Left kidney (tissue), 1 donor: ENCODE measurements at regions not wholly inside any gene's neighbourhood (a gene's known extent, or its start where the extent isn't known, plus 50 kb on each side); places are given as distances from the start of the nearest gene placed in this dataset.

Experiments
- DNase-seq: peaks from one replicate; pipeline ENCODE4 v3.0.0-alpha.2; 2013

DNA sequence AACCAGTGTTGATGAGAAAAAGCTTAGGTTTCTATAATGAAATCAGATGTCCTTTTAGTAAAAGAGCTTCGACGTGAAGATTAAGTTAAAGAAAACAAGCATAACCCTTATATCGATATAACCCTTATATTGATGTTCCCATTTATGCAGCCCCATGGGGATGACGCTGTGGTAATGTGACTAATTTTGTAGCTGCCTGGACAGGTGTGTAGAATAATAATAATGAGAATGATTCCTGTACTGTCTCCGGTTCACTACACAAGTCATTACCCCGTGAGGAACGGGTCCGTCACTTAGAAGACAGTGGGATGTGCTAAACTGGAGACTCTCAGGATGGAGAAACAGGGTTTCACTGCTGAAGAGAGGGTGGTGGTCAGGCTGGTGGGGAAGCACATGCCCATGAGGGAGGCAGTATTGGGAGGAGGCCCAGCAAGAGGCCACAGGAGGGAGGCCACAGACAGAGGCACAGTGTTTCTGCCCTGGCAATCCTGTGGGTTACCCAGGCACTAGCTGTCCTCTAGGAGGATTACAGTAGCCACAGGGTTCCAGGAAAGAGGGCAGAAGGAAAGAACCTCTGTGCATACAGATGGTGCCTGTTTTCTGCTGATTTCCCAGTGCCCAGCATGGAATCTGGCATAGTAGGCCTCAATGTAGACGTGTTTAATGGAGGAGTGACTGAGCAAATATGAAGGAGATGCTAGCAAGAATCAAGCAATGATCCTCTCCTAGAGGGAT lies 191.1 kb upstream of the TSC22D2 start:
- no peak for DNase-seq

DNA sequence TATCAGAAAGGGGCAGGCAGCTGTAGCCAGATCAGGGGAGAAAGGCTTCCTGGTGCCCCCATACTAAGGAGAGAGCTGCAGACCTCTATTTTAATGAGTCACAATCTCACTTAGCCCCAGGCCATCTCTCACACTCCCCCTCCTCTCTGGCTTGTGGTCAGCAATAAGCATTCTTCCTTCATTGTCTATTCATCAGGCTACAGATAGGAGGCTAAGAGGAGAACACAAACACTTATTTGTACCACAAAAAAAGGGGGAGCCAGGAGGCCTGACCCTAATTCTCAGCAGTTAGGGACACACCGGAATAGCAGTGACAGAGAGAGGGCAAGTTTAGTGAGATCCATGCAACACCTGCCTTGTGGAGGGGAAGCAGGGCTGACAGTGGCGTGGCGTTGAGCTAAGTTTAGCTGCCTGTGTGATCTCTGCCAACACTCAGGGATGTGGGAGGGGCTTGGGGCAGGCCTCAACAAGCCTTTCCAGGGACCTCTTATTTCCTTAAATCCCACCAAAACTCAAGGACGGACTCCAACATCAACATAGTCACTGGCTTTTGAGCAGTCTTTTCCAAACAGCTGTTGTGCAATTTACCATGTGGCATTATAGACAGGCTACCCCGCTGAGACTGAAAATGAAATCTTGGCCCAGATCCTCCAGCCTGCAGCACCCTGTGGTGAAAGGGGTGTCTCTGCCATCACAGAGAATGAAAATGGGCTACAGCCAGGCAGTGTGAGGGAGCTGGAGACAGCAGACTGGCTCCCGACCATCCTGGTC lies 191.9 kb upstream of the TSC22D2 start:
- no peak for DNase-seq

DNA sequence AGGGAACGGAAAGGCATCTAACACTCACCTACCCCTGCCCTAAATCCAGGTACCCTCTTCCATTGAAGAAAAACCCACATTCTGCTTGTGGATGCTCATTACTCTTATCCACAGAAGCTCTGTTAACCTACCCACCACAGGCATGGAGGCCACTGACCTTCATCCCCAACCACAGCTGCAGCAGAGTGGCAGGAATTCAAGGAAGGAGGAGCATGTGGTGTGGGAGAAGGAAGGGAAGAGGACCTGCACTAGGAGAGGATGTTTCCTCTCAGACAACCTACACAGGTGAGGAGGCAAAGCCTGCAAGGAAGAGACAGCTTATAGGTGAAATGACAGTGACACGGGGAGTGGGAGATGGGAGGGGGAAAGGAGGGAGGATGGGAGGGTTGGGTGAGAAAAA lies 192.5 kb upstream of the TSC22D2 start:
- no peak for DNase-seq

- no peak for DNase-seq
Measured at GRCh38 chr3:150213577-150213976, 194.5 kb upstream of the TSC22D2 start.

DNA sequence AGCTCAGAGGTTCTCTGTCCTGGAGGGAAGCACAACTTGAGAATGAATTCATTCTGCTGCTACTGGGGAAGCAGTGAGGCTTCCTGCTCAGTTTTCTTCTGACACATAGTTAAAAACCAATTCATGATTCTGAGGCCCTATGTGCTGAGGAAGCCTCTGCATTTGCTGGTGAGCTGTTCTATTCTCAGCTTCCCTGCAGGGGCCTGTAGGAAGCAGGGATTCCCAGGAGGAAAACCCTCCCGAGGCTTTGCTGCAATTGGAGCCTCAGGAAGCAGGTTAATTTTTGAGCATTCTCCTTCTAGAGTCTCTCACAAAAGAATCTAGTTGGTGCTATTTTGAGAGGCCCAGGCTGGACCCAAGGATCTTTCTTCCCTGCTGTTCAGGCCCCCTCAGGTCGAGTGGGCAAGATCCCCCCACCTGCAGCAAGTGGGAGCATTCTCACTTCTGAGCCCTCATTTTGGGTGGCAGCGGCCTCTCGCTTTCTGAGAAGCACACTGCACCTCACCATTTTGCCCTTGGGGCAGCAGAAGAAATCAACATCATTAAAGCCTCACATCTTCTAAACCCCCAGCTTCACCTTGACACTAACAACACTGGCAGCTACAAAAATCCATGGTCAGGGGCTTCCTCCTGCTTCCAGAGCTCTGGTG lies 197.5 kb upstream of the TSC22D2 start:
- no peak for DNase-seq

- no peak for DNase-seq
Measured at GRCh38 chr3:150203273-150203672, 204.8 kb upstream of the TSC22D2 start.

DNA sequence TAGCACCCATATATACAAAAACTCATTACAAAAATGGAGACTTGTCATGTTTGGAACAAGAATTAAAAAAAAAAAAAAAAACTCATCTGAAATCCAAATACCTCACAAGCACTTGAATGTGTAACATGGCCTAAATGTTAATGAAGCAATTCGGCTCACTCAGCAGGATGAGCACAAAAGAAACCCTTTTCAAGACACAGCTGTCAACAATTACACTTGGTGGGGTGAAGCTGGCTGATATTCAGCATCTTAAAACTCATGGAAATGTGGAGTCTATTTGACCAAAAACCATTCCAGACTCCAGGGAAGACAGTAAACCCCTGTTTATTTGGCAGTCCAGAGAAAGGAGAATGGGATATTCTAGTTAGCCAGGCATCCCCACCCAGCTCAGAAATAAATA lies 205.4 kb upstream of the TSC22D2 start:
- no peak for DNase-seq

GRCh38 chr3:150194957-150195356 lies 213.1 kb upstream of the TSC22D2 start:
- DNase-seq = no peak

- no peak for DNase-seq
Measured at GRCh38 chr3:150194513-150194912, 213.6 kb upstream of the TSC22D2 start.

DNA sequence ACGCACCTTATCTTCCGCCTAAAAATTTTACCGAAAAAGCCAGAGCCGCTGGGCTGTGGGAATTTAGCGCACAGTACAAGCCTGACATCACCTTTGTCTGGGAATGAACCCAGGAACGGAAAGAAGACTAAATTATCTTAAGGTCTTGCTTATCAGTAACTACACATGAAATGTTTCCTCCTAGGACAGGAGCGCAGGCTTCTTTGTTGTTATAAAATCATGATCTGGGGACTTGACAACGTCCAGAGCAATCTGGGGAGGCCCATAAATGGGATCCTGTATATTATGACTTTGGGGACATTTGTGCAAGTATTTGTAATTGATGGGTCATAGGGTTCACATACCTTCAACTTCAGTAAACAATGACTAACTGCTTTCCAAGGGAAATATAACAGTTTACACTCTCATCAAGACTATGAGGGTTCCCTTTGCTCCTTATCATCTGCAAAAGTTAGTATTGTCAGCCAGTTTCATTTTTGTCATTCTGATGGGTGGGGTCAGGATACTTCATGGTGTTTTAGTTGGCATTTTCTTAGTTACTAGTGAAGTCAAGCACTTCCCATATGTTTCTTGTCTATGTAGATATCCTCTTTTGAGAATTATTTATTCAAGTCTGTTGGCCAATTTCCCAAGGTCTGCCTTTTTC lies 213.9 kb upstream of the PFN2 start:
- peak; percentile 29 for DNase-seq

DNA sequence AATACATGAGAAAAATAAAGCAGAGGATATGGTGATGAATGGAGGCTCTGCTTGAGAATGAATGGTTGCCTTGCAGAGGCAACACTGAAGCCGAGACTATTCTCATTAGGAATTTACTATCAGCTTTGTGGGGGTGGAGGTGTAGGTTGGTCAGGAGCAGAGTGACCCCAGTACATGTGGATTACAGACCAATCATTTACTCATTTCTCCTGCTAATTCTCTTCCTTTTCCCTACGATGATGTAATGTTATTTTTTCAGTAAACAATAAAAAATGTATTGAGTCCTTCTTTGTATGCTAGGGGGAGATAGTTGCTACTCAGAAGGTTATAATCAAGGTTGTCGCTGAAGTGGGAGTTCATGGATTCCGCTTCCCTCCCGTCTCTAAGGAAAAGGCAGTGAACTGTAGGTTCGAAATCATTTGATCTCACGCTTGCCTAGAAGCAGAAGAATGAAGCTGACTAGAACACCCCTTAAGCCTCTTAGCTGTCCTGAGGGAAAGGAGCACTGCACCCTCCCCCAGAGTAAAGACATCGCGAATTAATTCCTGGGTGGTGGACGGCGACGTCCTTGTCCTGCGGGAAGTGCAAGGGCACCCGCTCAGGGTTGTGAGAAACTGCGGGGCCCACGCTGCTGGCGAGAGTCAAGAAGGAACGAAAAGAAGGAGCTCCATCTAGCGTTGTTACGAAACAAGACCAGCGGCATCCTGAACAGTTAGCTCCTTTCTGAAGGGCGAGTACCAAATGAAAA lies 213.2 kb upstream of the PFN2 start:
- DNase-seq = peak; percentile 82

DNA sequence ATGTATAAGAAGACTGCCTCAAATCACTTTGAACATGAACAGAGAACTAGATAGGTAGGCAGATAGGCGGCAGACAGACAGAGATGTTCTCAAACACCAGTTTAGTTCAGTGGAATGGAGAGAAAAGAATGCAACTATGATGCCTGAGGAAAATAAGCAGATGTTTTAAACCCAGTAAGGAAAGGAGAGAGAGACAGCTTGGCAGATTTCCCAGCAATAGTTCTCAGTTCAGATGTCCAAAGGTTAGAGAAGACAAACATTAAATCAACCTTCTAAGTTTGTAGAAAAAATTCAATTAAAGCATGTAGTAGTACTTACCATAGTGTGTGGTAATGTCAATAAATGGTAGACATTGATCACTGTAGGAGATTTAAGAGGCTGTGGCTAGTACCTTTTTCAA lies 209.6 kb upstream of the PFN2 start:
- DNase-seq = no peak

DNA sequence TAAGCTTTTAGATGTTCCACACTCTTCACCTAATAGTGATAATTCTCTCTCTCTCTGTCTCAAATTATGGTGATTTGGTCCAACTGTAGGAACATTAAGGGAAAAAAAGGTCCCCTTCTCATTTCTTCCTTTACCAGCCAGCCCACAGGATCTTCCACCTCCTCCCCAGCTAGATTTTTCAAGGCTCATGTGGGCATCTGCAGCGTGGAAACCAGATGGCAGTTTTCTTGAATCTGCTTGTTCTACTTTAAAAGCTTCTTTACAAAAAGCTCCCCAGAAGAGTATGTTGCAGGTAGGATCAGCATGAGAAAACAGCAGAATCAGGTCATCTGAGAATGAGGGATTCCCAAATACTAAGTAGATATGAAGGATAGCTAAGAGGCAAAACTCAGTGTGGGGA lies 208.6 kb upstream of the PFN2 start:
- no peak for DNase-seq

DNA sequence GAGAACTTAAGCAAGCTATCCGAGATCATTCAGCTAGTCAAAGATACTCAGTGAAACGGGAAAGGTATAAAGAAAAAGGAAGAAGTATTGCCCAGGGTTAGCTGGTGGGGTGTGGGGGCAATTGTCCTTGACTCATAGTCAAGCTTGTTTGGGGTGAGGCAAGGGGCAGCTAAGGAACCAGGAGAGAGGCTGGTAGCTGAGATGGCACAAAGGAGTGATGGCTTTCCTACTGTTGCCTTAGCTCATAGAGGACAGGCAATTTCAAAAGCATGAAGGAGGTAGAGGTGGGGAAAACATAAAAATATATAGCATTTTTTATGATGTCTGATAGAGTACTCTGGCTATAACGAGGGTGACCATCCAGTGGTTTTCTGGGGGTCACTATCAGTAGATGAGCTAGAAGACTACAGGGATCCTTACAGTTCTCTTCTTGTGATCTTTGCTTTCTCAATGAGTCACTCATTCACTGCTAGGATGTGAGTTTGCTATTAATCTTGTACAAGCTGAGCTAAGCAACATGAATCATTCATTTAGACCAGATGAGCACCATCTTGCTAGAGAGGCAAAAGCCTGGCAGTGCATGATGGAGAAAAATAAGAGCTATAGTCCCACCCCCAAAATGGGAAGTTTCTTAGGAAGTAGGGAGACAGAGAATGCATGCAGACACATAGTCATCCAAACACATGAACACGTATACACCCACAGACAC lies 207.1 kb upstream of the PFN2 start:
- DNase-seq = no peak

DNA sequence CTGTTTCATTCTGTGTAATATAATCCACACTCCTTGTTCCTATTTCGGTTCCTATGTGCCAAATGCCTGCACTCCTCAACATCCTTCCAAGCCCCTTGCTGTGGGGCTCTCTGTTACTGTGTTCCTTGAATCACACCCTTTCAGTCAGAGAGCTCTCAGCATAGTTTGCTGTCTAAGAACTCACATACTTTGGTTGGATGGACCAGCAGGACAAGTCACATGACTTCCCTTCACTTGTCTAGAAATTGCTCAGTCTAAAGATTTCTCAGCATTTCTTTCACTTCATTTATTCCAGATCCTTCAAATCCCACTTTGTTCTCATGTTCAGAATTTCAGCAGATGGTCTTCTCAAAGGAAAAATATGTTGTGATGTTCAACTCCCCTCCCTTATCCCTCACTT lies 203.5 kb upstream of the PFN2 start:
- no peak for DNase-seq

DNA sequence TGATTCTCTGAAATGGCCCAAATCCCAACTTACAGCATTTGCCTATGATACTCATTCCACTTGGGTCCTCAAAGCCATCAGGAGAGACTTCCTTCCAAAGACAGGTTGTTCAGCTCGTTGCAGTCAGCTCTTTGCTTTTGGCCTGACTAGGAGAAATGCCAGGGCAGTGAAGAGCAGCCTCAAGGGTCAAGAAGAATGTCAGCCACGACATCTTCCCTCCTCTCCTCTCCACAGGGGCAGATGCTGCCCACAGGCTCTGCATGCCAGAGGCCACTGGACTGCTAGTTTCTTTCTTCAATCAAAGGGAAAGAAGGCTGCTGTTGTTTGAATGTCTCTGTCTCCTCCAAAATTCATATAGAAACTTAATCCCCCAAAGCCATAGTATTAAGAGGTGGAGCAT lies 201.7 kb upstream of the PFN2 start:
- no peak for DNase-seq

GRCh38 chr3:150170852-150171520 lies 200.3 kb upstream of the PFN2 start:
- no peak for DNase-seq

- DNase-seq = no peak
Measured at GRCh38 chr3:150169330-150169940, 198.7 kb upstream of the PFN2 start.

DNA sequence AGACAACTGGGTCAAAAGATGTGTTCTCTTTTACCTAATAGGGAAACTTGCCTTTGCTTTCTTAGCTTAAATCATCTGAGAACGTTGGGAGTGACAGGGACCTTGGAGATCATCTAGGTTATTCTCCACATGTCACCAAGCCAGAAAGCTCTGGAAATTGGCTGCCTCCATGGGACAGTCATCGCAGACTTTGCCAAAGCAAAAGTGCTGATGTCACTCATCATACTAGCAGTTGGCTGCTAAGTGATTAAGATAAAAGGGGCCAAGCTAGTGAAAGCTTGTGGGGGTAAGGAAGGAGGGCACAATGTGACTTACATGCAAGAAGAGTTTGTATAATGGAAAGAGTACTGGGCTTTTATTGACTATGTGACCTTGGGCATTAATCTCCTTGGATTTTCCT lies 198.0 kb upstream of the PFN2 start:
- DNase-seq = no peak

- DNase-seq = no peak
Measured at GRCh38 chr3:150165396-150166094, 194.8 kb upstream of the PFN2 start.
